ENCODE measurements at regions not wholly inside any gene's neighbourhood (a gene's known extent, or its start where the extent isn't known, plus 50 kb on each side); places are given as distances from the start of the nearest gene placed in this dataset.

DNA sequence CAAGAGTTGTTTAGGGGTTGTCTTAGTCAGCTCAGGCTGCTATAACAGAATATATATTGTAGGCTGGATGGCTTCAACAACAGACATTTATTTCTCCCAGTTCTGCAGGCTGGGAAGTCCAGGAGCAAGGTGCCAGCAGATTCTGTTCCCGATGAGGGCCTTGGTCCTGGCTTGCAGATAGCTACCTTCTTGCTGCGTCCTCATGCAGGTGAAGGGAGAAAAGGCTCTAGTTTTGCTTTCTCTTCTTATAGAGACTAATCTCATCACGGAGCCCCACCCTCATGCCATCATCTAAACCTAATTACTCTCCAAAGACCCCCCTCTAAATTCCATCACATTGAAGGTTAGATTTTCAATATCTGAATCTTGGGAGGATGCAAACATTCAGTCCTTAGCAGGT lies 246.0 kb upstream of the ANKRD55 start:
- DNase-seq = no peak

DNA sequence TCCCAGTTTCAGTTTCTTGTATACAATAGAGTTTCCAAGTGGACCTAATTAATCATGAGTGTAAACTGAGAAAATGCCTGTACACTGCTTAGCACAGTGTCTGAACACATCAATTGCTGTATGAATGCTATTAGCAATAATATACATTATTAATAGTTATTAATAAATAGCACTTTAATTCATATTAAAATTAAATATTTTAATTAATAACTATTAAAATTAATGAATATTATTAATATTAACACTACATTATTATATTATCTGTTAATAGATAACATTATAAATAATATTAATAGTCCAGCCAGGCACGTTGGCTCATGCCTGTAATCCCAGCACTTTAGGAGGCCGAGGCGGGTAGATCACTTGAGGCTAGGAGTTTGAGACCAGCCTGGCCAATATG lies 244.9 kb upstream of the ANKRD55 start:
- no peak for DNase-seq

DNA sequence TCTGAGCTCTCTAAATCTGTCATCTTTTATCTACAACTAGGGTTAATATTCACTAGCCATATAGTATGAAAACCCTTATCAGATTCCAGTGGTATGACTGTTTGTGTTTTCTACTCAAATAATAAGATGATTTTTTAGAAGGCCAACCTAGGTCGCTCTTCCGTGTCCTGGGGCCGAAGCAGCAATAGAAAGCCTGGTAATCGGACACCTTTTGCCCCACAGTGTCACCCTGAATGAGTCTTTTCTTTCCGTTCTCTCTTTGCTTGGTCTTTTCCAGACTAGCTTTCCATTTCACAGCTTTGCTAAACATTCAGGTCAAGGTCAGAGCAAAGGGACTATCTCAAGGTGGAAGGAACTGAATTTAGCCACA lies 243.3 kb upstream of the ANKRD55 start:
- no peak for DNase-seq

DNA sequence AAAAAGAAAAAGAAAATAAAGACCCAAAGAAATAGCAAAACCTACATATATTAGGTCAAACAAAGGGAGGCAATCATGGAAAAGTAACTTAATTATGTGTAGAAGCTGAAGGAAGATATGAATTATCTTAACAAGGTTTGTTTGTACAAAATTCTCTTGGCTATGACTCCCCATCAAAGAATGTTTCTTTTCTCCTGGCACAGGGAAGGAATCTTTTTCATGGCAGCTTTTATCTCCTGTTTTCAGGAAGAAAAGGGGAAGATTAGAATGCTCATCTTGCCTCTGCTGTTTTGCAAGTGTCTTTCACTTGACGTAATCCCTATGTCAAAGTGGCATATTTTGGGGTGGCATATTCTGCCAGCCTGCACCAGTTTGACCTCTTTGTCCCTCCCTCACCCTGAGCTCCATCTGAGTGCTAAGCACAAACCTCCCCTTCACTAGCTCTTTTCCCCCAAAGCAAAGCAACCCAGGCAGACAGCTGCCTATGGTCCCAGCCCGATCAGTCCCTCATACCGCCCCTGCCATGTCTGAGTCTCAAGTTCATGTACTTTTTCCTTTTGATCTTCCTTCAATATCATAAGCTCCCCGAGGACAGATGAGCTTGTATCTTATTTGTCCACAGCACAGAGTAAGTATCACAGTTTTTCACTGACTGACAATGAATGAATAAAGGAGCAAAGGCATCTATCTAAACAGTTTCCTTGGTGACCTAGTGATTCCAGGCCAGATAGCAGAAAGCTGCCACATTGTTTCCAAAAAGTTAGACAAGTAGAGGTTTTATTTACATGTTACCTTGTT lies 242.8 kb upstream of the ANKRD55 start:
- DNase-seq = no peak

DNA sequence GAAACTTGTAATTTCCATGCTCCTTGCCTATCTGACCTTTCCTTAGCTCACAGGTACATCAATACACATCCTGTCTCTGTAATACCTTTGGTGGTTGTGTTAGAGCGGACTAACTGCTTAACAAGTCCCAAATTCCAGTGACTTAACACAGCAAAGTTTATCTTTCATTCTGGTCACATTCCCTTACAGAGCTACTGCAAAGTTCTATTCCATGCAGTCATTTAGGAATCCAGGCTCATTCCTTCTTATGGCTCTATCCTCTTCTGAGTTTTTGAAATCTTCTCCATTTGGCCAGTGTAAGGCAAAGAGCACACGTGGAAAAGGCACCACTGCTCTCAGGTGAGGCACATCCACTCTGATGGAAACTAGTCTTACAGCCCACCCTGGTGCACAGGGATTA lies 238.6 kb upstream of the ANKRD55 start:
- no peak for DNase-seq

DNA sequence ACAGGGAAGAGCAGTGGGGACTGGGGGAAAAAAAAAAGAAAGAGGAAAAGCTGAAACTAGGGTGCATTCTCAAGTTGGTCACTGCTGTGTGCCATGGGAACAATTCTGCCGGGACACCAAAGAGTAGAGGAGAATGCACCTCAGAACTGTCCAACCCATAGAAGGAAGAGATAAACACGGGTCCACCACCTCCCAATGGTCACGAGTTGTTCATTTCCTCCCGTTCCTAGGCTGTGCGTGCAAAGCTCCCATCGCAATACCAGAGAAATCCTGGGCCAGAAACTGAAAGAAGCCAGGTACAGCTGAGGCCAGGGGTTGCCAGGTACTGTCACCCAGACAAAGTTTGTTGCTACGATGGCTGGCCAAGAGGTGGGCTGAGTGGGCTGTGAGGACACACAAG lies 236.9 kb upstream of the ANKRD55 start:
- no peak for DNase-seq

DNA sequence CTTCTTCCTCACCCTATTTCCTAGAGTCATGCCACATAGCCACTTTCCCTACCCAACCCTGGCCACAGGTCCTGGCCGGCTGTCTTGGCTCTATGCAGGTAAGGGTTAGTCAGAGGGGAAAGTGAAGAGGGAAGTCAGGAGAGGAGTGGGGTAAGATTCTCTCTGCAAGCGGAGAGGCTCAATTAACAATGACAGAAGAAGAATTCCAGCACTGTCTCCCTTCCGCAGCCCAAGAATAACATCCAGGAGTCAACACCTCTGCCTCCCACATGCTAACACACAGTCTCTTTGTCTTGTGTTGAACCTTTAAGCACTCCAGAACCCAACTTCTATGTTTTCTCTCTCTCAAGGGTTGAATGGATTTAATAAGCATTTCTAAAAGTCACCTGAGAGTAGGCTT lies 235.1 kb upstream of the ANKRD55 start:
- DNase-seq = no peak

DNA sequence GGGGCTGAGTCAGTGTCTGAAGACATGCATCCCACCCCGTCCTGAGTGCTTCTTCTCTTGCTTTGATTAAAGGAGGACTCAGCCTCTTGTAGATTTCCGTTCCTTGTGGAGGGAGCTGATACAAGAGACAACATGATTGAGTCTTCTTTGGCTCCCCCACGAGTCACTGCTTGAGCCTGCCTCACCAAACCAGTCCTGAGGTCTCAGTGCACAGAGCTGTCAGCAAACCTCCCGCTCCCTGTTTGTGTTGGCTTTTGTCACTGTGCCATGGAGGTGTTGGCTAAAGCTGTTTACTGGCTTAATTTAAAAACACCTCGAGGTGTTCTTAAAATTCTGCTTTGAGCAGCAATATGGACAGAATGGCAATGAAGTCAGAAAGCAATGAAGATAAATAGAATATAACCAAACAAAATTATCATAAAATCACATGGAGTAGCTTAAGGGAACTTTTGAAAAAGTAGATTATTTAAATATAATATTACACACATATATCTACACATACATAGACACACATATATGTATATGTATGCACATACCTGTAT lies 234.1 kb upstream of the ANKRD55 start:
- no peak for DNase-seq

DNA sequence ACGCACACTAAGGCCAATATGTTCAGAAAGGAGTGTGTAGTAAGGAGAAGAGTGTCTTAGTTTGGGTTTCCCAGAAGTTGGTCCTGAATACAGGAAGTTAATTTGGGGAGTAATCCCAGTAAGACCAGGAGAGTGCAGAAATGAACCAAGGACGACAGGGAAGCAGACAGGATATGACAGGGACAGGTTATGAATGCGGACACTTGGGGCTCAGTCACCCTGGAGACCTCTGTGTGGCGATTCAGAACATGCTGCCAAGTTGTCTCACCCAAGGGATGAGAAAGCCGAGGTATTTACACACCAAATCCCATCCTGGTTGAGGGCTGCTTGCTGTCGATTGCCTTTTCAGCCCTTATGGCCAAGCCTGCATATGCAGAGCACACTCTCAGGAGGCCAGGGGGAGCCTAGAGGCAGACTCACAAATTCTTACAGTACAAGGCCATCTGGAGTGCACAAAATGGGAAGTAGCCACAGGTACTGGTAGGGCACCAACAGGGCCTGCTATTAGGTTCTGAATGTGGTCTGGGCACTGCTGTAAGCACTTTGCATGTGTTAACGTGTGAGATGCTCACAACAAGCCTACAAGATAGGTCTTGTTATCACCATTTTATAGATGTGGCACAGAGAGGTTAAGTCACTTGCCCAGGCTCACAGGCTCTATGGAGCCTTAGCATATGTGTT lies 233.1 kb upstream of the ANKRD55 start:
- DNase-seq = no peak

DNA sequence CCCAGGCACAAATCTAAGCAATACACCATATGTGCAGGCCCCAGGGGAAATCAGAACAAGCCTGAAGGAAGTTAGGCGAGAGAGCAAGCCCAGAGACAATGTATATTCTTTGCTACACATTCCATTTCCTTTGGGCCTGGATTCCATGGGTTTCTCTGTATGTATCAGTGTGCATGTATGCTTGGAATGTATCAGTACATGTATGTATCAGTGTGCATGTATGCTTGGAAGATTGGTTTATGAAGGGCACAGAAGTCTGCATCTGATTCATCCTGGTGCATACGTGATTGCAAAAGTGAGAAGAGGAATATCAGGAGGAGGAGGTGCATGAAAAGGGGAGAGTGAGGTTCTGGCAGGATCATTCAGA lies 232.6 kb upstream of the ANKRD55 start:
- DNase-seq = no peak

DNA sequence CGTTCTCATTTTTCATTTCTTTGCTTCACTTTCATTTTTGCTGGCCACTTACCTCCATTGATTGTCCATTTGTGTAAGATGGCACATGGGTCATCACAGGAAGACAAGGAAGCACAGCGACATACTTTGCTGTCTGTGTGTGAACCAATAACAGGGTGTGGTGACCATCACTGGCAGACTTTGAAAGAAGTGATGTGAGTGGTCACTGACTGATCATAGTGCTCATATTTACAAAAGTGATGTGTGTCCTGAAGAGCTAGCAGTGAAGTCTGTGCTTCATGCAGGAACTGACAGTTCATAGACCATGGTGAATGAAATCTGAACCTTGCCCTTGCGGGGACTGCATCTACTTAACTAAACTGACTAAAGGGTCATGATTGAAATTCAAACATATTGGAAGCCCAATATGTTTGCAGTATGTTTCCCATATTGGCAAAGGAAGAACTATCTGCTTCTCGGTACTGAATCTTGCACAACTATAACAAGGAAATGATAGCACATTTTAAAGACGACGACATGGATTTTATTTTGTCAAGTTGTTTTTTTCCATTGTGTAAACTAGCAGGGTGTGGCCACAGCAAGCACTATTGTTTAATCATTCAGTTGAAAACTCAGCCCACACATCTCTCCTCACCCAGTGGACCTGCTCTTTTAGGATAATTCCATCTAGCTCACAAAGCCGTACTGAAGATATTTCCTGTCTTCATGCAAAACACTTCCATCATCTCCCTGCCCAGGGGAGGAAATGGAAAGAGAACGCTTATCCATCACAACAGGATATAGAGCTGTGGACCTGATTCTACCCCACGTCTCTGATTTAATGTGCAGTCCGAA lies 232.0 kb upstream of the ANKRD55 start:
- no peak for DNase-seq

DNA sequence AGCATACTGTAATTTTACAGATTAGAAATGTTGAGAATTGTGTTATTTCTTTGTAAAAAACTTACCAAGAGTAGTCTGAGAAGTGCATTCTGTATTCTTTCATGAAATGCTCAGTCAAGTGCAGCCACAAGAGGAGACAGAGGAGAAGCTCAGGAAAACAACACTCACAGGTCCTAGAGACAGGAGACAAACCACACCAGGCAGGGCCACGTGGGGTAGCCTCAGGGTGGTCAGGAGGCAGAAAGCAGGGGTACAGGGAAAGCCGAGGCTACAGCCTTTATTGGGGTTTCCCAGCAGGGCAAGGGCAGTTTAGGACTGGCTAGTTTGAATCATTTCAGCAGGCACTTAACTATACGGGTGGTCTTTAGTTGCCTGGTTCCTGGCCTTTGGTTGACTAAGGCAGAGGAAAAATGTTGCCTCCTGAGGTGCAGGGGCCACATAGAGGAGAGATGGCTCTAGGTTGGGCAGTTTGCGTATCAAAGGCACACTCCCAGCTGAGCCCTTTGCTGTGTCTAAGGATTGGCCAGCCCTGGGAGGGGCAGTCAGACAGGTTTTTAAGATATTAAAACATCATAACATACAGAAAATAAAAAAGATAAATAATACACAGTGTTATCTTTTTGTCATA lies 230.9 kb upstream of the ANKRD55 start:
- no peak for DNase-seq

DNA sequence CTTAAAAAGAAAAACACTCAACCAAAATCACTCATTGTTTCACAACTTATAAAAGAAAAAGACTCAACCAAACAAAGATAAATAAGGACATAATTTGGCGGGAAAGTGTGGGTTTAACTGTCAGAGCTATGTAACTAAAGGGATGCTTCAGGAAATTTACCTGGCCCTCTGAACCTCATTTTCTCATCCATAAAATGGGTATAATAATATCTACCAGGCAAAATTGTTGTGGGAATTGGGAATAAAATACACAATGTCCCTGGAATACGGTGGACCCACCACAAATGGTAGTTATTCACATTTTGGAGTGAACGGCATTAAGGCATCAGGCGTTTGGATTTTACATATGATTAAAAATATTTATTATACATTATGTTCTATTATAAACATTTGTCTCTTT lies 228.5 kb upstream of the ANKRD55 start:
- no peak for DNase-seq

DNA sequence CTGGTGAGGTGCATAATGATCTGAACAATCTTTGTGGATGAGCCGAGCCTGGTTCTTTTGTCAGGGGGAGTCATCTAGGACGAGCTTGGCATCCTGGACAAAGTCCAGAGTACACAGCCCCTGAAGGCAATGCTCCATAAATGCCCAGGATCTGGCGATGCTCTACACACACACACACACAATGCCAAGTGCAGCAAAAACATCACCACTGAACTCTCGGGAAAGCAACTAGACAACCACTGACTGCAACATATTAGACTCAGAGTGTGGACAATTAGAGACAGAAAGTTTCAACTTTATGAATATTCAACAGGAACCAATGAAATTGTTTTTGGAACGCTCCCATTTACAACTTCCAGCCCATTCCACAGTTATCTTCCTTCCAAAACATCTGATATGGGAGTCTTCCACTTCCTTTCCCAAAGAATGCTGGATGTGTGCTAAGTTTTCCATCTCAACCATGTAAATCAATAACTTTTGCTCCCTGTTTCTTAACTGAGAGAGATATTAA lies 227.6 kb upstream of the ANKRD55 start:
- DNase-seq = no peak

DNA sequence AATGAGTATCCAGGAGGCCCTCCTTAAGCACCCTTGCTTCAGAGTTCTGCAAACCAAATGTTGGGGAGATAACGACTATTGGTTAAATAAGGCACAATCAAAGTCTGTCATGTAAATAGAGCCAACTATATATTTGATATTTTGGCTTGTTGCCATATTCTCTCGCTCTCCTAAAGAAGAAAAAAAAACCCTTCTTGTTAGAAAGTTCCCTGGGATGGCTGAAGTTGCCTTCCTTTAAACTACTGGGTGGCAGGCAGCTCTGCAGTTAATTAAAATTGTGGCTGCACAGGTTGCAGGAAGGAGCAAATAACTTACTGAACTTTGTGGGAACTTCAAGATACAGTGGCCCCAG lies 227.0 kb upstream of the ANKRD55 start:
- DNase-seq = no peak

DNA sequence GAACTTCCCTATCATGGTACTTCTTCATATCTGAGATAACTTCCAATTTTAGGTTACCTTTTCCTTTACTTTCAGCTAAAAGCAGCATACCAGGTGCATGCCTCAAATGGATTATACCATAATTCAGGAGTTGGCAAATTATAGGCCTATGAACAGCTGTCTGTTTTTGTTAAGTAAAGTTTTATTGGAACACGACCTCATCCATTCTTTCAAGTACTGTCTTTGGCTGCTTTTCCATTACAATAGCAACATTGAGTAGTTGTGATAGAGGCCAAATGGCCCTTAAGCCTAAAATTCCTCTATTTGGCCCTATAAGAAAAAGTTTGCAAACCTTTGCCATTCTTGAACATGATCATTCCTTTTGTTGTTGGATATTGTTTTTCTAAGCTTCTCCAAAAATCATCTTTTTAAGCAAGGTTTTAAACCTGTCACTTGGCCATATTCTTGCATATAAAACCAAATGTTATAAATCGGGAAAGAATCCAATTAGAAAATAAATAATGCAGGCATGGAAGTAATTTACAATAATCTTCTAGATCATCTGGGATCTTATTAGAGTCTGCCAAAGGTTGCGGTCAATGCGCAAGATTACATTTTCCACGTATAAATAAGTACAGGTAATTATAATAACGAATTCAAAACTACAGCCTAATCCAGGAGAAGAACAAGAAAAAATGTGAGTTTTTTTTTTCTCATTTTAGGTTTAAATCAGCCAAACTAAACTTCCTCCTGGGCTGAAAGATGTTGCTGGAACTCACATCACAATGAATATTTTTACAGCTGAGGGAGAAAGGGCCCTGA lies 226.5 kb upstream of the ANKRD55 start:
- no peak for DNase-seq

DNA sequence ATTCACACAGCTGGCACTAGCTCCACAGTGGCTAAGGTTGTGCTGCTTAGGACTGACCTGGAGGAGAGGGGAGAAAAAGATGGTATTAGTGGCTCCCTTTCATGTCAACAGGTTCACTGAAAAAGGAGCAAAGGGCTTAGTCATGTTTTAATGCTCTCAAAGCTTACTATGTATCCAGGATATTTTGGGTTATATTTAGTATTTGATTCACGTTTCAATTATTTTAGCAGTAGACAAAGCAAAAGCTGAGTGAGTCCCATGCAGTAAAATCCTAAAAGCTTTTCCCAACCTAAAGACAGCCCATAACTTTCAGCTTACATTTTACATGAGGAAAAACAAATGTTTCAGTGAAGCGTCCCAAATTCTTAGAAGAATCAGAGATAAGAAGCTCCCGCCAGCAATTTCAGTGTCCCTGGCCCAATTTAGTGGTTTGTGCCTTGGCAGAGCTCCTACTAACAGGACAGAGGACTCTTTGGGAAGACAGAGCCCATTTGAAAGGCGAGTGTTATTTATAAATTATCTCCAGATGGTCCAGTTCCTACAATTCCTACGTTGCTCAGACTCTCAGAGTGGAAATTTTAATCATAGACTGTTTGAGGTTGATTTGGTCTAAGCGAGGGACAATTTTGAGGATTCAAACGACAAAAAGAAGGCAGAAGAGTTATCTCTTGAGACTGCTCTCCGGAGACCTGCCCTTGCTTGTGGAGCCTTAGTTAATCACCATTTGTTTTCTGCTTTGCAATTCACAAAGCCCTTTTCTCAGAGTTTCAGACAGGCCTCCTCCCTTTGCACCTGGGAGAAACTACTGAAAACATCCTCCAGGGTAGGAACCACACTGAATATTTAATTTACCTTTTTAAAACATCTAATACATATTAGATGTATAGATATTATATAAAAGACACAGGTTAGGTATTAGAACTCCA lies 225.0 kb upstream of the ANKRD55 start:
- DNase-seq = no peak

DNA sequence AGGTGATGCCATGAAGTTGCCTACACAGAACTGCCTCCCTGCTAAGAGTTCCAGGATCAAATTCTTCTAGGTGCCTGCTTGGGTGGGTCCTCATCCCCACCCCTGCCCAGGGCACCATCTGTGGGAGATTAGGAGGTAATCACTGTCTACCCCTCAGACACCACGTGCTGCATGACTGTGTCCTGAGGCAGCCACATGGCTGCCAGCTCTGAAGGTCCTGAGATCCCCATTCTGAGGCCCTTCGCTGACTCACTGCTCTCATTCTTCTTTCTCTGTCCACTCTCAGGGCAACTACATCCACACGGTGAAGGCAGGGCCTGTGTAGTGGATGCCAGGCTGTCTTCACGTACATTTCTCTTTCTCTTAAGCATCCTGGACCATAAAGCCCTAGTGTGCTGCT lies 222.9 kb upstream of the ANKRD55 start:
- no peak for DNase-seq

DNA sequence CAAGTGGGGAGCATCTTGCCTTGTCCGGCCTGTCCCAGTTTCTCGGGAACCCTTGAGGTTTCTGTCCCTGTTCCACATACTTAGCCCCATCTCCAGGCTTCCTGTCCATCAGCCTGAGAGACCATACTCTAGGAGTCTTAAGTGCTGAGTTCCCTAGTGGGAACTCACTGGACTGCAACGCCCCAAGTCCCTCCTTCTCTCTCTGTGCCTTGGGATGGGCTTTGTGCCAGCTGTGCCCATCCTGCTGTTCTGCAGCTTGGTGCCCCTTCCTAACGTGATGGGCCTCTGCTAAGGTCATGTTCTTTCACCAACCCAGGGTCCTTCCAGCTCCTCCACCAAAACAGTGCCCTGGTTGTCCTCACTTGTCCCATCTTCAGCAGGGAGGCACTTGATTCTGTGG lies 222.3 kb upstream of the ANKRD55 start:
- DNase-seq = no peak

DNA sequence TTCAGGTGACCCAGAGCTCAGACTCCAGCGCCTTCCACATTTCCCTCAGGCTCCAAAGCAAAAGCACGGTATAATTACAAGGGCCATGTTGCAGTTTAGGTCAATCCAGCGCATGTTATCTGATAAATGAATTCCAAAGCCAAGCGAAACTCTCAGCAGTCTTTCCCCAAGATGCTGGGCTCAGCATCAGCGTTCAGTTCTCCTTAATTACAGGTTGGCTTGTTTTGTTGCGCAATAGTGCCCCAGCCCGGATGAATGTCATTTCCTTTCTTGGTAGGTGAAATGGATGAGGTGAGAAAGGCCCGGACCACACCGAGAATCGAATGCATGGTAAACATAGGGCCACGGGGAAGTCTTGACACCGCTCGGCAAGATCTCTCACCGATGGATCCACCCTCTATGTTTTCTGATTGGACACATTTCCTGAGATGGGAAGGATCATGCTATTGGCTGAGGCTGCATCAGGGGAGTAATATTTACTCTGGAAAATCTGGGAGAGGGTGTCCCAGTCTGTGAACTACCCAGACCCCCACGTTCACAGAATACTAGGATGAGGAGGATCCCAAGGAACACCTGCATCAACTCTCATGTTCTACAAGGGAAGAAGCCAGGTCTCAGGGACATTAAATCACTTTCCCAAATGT lies 221.2 kb upstream of the ANKRD55 start:
- DNase-seq = no peak

DNA sequence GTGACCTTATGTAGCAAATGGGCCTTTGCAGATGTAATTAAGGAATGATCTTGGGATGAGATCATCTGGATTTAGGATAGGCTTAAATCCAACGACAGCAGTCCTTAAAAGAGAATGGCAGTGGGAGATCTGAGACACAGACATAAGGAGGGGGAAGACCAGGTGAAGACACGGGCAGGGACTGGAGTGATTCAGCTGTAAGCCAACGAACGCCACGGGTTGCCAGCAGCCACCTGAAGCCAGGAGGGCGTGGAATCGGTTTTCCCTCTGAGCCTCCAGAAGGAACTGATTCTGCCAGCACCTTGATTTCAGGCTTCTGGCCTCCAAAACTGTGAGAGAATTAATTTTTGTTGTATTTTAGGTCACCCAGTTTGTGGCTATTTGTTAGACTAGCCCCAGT lies 218.6 kb upstream of the ANKRD55 start:
- DNase-seq = no peak

All from NCI-H187 (cell line).